H9 (cell line): ENCODE measurements at regions not wholly inside any gene's neighbourhood (a gene's known extent, or its start where the extent isn't known, plus 50 kb on each side); places are given as distances from the start of the nearest gene placed in this dataset.

Experiments used
- DNase-seq: peaks from one replicate; pipeline ENCODE4 v3.0.0-alpha.2; 2017
- H2AFZ ChIP-seq: one replicate; pipeline ENCODE4 v1.6.1; 2013; ENCODE audit warnings: mild to moderate bottlenecking, low read length, control low read depth, moderate library complexity
- H2AK5ac ChIP-seq: 2 replicates; pipeline ENCODE4 v1.6.1; 2013; ENCODE audit warnings: low read length, control low read depth, mixed read lengths; ENCODE audit not compliant: insufficient read length
- H2BK120ac ChIP-seq: one replicate; pipeline ENCODE4 v1.6.1; 2013; ENCODE audit warnings: low read depth, mild to moderate bottlenecking, low read length, control low read depth, inconsistent platforms; ENCODE audit not compliant: poor library complexity, severe bottlenecking
- H2BK12ac ChIP-seq: 2 replicates; pipeline ENCODE4 v1.6.1; 2013; ENCODE audit warnings: low read length, control low read depth, mixed read lengths, low read depth; ENCODE audit not compliant: insufficient read length
- H2BK15ac ChIP-seq: 2 replicates; pipeline ENCODE4 v1.6.1; 2013; ENCODE audit warnings: low read depth, low read length, control low read depth
- H2BK20ac ChIP-seq: one replicate; pipeline ENCODE4 v1.6.1; 2013; ENCODE audit warnings: low read depth, mild to moderate bottlenecking, low read length, control low read depth, inconsistent platforms; ENCODE audit not compliant: poor library complexity, severe bottlenecking
- H2BK5ac ChIP-seq: 2 replicates; pipeline ENCODE4 v1.6.1; 2013; ENCODE audit warnings: low read length, control low read depth, mixed read lengths; ENCODE audit not compliant: insufficient read length
- H3K14ac ChIP-seq: 2 replicates; pipeline ENCODE4 v1.6.1; 2013; ENCODE audit warnings: low read length, control low read depth; ENCODE audit not compliant: insufficient read depth
- H3K18ac ChIP-seq: 2 replicates; pipeline ENCODE4 v1.6.1; 2013; ENCODE audit warnings: low read depth, mild to moderate bottlenecking, mixed read lengths, low read length, control low read depth; ENCODE audit not compliant: insufficient read length
- H3K23ac ChIP-seq: 2 replicates; pipeline ENCODE4 v1.6.1; 2013; ENCODE audit warnings: low read length, control low read depth, mixed read lengths, low read depth; ENCODE audit not compliant: insufficient read length
- H3K23me2 ChIP-seq: 2 replicates; pipeline ENCODE4 v1.6.1; 2013; ENCODE audit warnings: low read depth, mild to moderate bottlenecking, mixed read lengths, low read length, control low read depth; ENCODE audit not compliant: insufficient read length, poor library complexity, severe bottlenecking
- H3K27ac ChIP-seq: 2 replicates; pipeline ENCODE4 v1.5.1; 2013; ENCODE audit warnings: low read length, control low read depth, mixed read lengths, low read depth; ENCODE audit not compliant: insufficient read length
- H3K27me3 ChIP-seq: 2 replicates; pipeline ENCODE4 v1.6.1; 2013; ENCODE audit warnings: low read length, control low read depth, inconsistent platforms; ENCODE audit not compliant: insufficient read depth
- H3K4ac ChIP-seq: 2 replicates; pipeline ENCODE4 v1.6.1; 2013; ENCODE audit warnings: low read depth, mild to moderate bottlenecking, control low read depth, inconsistent platforms, low read length, moderate library complexity
- H3K4me1 ChIP-seq: 2 replicates; pipeline ENCODE4 v1.6.1; 2013; ENCODE audit warnings: low read length, control low read depth, inconsistent platforms; ENCODE audit not compliant: insufficient read depth
- H3K4me2 ChIP-seq: 2 replicates; pipeline ENCODE4 v1.6.1; 2013; ENCODE audit warnings: low read length, control low read depth, mixed read lengths; ENCODE audit not compliant: insufficient read length, insufficient read depth
- H3K56ac ChIP-seq: 2 replicates; pipeline ENCODE4 v1.6.1; 2013; ENCODE audit warnings: low read depth, mild to moderate bottlenecking, mixed read lengths, low read length, control low read depth; ENCODE audit not compliant: insufficient read length
- H3K79me1 ChIP-seq: 2 replicates; pipeline ENCODE4 v1.6.1; 2013; ENCODE audit warnings: low read depth, mild to moderate bottlenecking, moderate library complexity, low read length, control low read depth, inconsistent platforms; ENCODE audit not compliant: insufficient read depth, poor library complexity, severe bottlenecking
- H3K79me2 ChIP-seq: 2 replicates; pipeline ENCODE4 v1.6.1; 2013; ENCODE audit warnings: low read length, control low read depth, inconsistent platforms; ENCODE audit not compliant: insufficient read depth
- H3K9ac ChIP-seq: 2 replicates; pipeline ENCODE4 v1.6.1; 2013; ENCODE audit warnings: low read length, control low read depth, mixed read lengths; ENCODE audit not compliant: insufficient read length; ENCODE audit errors: extremely low read depth
- H3K9me3 ChIP-seq: one replicate; pipeline ENCODE4 v1.6.1; 2013; ENCODE audit warnings: low read depth, low read length, inconsistent platforms; ENCODE audit not compliant: control insufficient read depth
- H3T11ph ChIP-seq: one replicate; pipeline ENCODE4 v1.6.1; 2013; ENCODE audit warnings: mild to moderate bottlenecking, low read length, control low read depth, inconsistent platforms
- H4K20me1 ChIP-seq: one replicate; pipeline ENCODE4 v1.6.1; 2013; ENCODE audit not compliant: control insufficient read depth, insufficient read length, insufficient read depth
- H4K5ac ChIP-seq: 2 replicates; pipeline ENCODE4 v1.6.1; 2013; ENCODE audit warnings: low read depth, mild to moderate bottlenecking, mixed read lengths, low read length, control low read depth; ENCODE audit not compliant: insufficient read length
- H4K8ac ChIP-seq: replicated peaks from 2 replicates; pipeline ENCODE4 v1.6.1; 2013; ENCODE audit warnings: low read length, control low read depth, mixed read lengths, low read depth; ENCODE audit not compliant: insufficient read length
- H4K91ac ChIP-seq: 2 replicates; pipeline ENCODE4 v1.6.1; 2013; ENCODE audit warnings: low read depth, mild to moderate bottlenecking, moderate library complexity, mixed read lengths, low read length, control low read depth; ENCODE audit not compliant: insufficient read length
- H3K27ac Mint-ChIP-seq, 3 experiments: 2 replicates in 2 of 3; 3 replicates in 1 of 3; pipeline ENCODE4 v1.8.0; 2020 to 2021; ENCODE audit warnings: mixed read lengths in 3 of 3, mild to moderate bottlenecking in 1 of 3, moderate library complexity in 1 of 3
- H3K27me3 Mint-ChIP-seq: 2 replicates; pipeline ENCODE4 v1.8.0; 2021; ENCODE audit warnings: low read depth, mild to moderate bottlenecking, moderate library complexity, mixed read lengths
- H3K36me3 Mint-ChIP-seq, 3 experiments: 2 replicates in 2 of 3; 3 replicates in 1 of 3; pipeline ENCODE4 v1.8.0; 2020 to 2021; ENCODE audit warnings: low read depth in 3 of 3, mixed read lengths in 3 of 3; ENCODE audit not compliant: insufficient read depth in 1 of 3
- H3K4me1 Mint-ChIP-seq, 2 experiments: 2 replicates each; pipeline ENCODE4 v1.8.0; 2020; ENCODE audit warnings: mixed read lengths in 2 of 2
- H3K4me3 Mint-ChIP-seq, 2 experiments: 2 replicates in 1 of 2; 3 replicates in 1 of 2; pipeline ENCODE4 v1.8.0; 2020 to 2021; ENCODE audit warnings: mild to moderate bottlenecking in 2 of 2, mixed read lengths in 2 of 2, moderate library complexity in 1 of 2
- H3K9me3 Mint-ChIP-seq, 2 experiments: 2 replicates in 1 of 2; 3 replicates in 1 of 2; pipeline ENCODE4 v1.8.0; 2020; ENCODE audit warnings: mild to moderate bottlenecking in 2 of 2, mixed read lengths in 2 of 2, moderate library complexity in 1 of 2
- WGBS: extraction: QIAGEN DNeasy Blood & Tissue Kit; methylation state at CpG from one replicate; pipeline ENCODE4 v1.1.7; 2013; ENCODE audit warnings: missing lambda C conversion rate, low lambda C conversion rate, mixed read lengths; ENCODE audit not compliant: insufficient read length; ENCODE audit errors: extremely low coverage; 5-methylcytosine and 5-hydroxymethylcytosine counted together
- TF ChIP-seq, protein P1 (sequence below): fragments of 200-600 bp; sonication (generic); conservative IDR thresholded peaks from 3 replicates; pipeline ENCODE4 v1.8.0; 2021; ENCODE audit warnings: antibody characterized with exemption, mild to moderate bottlenecking

DNA sequence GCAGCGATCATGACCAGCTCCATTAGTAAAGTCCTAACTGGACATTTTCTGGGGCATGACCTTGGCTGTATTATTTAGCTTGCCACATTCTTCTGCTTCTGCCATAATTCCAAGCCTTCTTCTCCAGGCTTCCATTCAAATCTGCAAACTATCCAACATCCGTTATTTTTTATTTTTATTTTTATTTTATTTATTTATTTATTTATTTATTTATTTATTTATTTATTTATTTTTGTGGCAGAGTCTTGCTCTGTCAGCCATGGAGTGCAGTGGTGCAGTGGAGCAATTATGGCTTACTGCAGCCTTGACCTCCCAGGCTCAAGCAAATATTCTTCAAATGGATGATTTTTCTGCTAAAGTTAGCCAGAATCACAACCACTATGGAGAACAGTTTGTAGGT lies 187.2 kb upstream of the CDK1 start:
- H3K4me1 Mint-ChIP-seq: peaks cover 6 to 7% of the 10 kb centered on the region in 2 experiments
- Histone ChIP-seq H4K20me1 (no peaks in the 10 kb centered on the region), H3K23ac (no peak overlapping the region), H3K23me2 (no peaks in the 10 kb centered on the region), H2AK5ac (no peak overlapping the region), H3K9me3 (no peaks in the 10 kb centered on the region), H3K27ac (no peak overlapping the region), H3K14ac (no peak overlapping the region), H2AFZ (no peak overlapping the region), H4K5ac (no peak overlapping the region), H3K4ac (no peak overlapping the region), H2BK5ac (no peak overlapping the region), H2BK15ac (no peak overlapping the region), H3K27me3 (no peaks in the 10 kb centered on the region), H4K8ac (no peak overlapping the region), H3T11ph (no peak overlapping the region), H3K79me2 (no peaks in the 10 kb centered on the region), H3K18ac (no peak overlapping the region), H2BK20ac (no peak overlapping the region), H3K4me2 (no peak overlapping the region), H3K79me1 (no peaks in the 10 kb centered on the region), H3K4me1 (no peaks in the 10 kb centered on the region), H3K9ac (no peak overlapping the region), H2BK12ac (no peak overlapping the region), H2BK120ac (no peak overlapping the region), H4K91ac (no peak overlapping the region), H3K56ac (no peak overlapping the region)
- H3K4me3 Mint-ChIP-seq: no peak overlapping the region
- WGBS: no CpG with 5 or more reads among the region's 2 CpGs
- DNase-seq: no peak
- no peak overlapping the region for H3K27ac Mint-ChIP-seq
- H3K9me3 Mint-ChIP-seq: no peaks in the 10 kb centered on the region
- TF ChIP-seq, protein P1, sequence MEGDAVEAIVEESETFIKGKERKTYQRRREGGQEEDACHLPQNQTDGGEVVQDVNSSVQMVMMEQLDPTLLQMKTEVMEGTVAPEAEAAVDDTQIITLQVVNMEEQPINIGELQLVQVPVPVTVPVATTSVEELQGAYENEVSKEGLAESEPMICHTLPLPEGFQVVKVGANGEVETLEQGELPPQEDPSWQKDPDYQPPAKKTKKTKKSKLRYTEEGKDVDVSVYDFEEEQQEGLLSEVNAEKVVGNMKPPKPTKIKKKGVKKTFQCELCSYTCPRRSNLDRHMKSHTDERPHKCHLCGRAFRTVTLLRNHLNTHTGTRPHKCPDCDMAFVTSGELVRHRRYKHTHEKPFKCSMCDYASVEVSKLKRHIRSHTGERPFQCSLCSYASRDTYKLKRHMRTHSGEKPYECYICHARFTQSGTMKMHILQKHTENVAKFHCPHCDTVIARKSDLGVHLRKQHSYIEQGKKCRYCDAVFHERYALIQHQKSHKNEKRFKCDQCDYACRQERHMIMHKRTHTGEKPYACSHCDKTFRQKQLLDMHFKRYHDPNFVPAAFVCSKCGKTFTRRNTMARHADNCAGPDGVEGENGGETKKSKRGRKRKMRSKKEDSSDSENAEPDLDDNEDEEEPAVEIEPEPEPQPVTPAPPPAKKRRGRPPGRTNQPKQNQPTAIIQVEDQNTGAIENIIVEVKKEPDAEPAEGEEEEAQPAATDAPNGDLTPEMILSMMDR: no peak
- no peaks in the 10 kb centered on the region for H3K36me3 Mint-ChIP-seq
- H3K27me3 Mint-ChIP-seq: no peaks in the 10 kb centered on the region
